Glomerular visceral epithelial cell (primary cell): ENCODE measurements at regions not wholly inside any gene's neighbourhood (a gene's known extent, or its start where the extent isn't known, plus 50 kb on each side); places are given as distances from the start of the nearest gene placed in this dataset.
"Not testable (repeated sequence)": the region's sequence is repeated elsewhere in the genome, so short reads cannot be mapped to it uniquely, and the experiment has no call there.

Source experiments
- DNase-seq: peaks from one replicate; pipeline ENCODE4 v3.0.0-alpha.2; 2016; ENCODE audit errors: extremely low spot score

DNA sequence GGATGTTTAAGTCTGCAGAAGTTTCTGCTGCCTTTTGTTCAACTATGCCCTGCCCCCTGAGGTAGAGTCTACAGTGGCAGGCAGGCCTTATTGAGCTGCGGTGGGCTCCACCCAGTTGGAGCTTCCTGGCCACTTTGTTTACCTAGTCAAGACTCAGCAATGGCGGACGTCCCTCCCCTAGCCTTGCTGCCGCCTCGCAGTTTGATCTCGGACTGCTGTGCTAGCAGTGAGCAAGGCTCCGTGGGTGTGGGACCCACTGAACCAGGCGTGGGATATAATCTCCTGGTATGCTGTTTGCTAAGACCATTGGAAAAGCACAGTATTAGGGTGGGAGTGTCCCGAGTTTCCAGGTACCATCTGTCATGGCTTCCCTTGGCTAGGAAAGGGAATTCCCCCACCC is 79.4 kb upstream of the RPS6KA6 start:
- DNase-seq = not testable (repeated sequence)

DNA sequence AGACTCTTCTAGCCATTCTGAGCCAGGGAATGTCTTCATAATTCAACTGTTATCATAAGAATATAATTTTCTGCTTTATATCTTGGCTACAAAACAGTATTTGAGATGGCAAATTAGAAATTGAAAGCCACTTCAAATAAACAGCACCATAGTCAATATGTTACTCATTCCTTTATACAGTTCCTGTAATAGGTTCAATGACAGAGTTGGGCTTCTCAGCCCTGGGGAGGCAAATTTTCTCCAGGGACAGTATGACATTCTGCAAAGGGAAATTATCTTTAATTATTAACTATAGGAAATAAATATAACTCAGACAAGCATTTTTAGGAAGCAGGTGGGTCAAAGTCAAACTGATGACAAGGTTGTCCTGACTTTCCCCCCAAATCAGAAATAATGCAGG is 71.9 kb upstream of the RPS6KA6 start:
- no peak for DNase-seq

DNA sequence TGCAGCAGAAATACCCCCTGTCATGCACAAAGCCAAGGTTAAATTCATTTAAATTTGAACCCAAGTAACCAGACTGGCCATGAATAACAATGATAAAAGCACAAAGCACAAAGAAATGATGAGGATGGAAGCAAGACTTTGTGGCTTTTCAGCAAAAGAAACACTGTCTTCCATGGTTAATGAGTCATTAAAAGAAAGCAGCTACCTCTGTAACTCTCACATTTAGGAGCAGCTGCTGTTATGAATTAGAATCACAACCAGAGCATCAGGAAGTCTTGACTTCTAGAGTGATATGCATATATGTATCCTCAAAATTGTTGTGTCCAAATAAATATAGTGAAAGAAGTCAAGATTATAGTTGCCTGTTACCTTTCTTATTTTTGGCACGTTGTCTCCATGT is 70.7 kb upstream of the RPS6KA6 start:
- DNase-seq = no peak

DNA sequence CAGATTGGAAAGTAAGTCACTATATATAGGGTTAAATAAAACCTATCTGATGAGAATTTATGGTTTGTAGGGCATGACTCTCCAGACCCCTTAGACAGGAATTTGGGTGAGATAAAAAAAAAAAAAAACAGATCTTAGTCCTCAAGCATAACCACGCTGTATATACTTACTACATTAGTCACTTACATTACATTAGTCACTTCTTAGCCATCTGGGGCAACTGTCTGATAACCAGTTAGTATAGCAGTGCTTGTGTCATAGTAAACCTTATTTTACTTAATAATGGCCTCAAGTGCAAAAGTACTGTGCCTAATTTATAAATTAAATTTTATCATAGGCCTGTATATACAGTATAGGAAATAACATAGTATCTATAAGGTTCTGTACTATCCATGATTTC is 60.2 kb upstream of the RPS6KA6 start:
- peak; percentile 27 for DNase-seq

DNA sequence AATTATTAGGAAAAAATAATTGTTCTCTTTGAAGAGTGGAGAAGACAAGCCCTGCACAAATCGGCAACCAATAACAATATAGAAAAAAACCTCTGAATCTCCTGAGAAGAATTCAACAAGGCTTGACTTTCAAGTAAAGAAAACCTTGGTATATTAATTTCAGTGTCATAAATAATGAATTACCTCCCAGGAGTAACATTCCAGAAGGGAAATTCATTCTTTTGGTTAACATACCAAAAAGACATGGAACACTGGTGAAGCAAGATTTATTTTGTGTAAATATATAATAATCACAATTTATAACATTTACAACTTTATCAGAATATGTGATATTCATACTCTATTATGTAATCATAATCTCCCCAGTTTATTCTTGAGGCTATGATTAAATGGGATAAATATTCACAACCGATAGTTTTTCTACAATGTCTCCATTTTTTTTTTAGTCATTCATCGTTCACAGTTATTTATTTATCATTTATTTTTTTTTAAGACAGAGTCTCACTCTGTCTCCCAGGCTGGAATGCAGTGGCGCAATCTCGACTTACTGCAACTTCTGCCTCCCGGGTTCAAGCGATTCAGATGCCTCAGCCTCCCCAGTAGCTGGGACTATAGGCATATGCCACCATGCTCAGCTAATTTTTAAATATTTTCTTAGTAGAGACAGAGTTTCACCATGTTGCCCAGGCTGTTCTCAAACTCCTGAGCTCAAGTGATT is 53.0 kb upstream of the RPS6KA6 start:
- no peak for DNase-seq
